Hepatocyte (in vitro differentiated cells): ENCODE measurements at regions not wholly inside any gene's neighbourhood (a gene's known extent, or its start where the extent isn't known, plus 50 kb on each side); places are given as distances from the start of the nearest gene placed in this dataset.

Experiments
- DNase-seq: peaks from one replicate; pipeline ENCODE4 v3.0.0-alpha.2; 2016; ENCODE audit warnings: low spot score
- H2AFZ ChIP-seq: fragments of 200-600 bp; sonication (generic); 2 replicates; pipeline ENCODE4 v1.6.0; 2016; ENCODE audit warnings: antibody characterized with exemption, mild to moderate bottlenecking
- H3K27ac ChIP-seq: fragments of 200-600 bp; sonication (generic); 2 replicates; pipeline ENCODE4 v1.5.1; 2016; ENCODE audit warnings: mild to moderate bottlenecking
- H3K27me3 ChIP-seq: fragments of 200-600 bp; sonication (generic); 2 replicates; pipeline ENCODE4 v1.6.1; 2016
- H3K36me3 ChIP-seq: fragments of 200-600 bp; sonication (generic); replicated peaks from 2 replicates; pipeline ENCODE4 v1.5.1; 2016; ENCODE audit warnings: low read depth; ENCODE audit not compliant: insufficient read depth
- H3K4me1 ChIP-seq: fragments of 200-600 bp; sonication (generic); 2 replicates; pipeline ENCODE4 v1.5.1; 2016; ENCODE audit warnings: mild to moderate bottlenecking, moderate library complexity; ENCODE audit not compliant: insufficient read depth
- H3K4me2 ChIP-seq: fragments of 200-600 bp; sonication (generic); 2 replicates; pipeline ENCODE4 v1.6.0; 2016
- H3K4me3 ChIP-seq: fragments of 200-600 bp; sonication (generic); 2 replicates; pipeline ENCODE4 v1.5.1; 2016; ENCODE audit warnings: mild to moderate bottlenecking
- H3K79me2 ChIP-seq: fragments of 200-600 bp; sonication (generic); 2 replicates; pipeline ENCODE4 v1.6.0; 2017; ENCODE audit warnings: mild to moderate bottlenecking
- H3K9me2 ChIP-seq: fragments of 200-600 bp; sonication (generic); replicated peaks from 2 replicates; pipeline ENCODE4 v1.6.0; 2017; ENCODE audit warnings: mild to moderate bottlenecking; ENCODE audit not compliant: insufficient read depth
- H3K9me3 ChIP-seq: fragments of 200-600 bp; sonication (generic); 2 replicates; pipeline ENCODE4 v1.5.1; 2016; ENCODE audit warnings: low read depth, mild to moderate bottlenecking
- H4K20me1 ChIP-seq: fragments of 200-600 bp; sonication (generic); 2 replicates; pipeline ENCODE4 v1.6.0; 2016; ENCODE audit warnings: mild to moderate bottlenecking; ENCODE audit not compliant: insufficient read depth, poor library complexity, severe bottlenecking
- CTCF ChIP-seq: fragments of 200-600 bp; sonication (generic); IDR thresholded peaks from 2 replicates; pipeline ENCODE4 v1.5.1; 2016; ENCODE audit warnings: antibody characterized with exemption, mild to moderate bottlenecking; ENCODE audit not compliant: poor library complexity
- EZH2 ChIP-seq: fragments of 200-600 bp; sonication (generic); IDR thresholded peaks from 2 replicates; pipeline ENCODE4 v1.6.1; 2016; ENCODE audit warnings: antibody characterized with exemption, mild to moderate bottlenecking, borderline replicate concordance
- EZH2phosphoT487 ChIP-seq: fragments of 200-600 bp; sonication (generic); IDR thresholded peaks from one replicate; pipeline ENCODE4 v1.6.1; 2018; ENCODE audit warnings: antibody characterized with exemption, mild to moderate bottlenecking, low read depth, moderate library complexity; ENCODE audit not compliant: unreplicated experiment, severe bottlenecking
- WGBS: methylation state at CpG from one replicate; pipeline ENCODE4 v1.1.6; 2016; ENCODE audit warnings: low lambda C conversion rate; ENCODE audit errors: missing lambda C conversion rate; 5-methylcytosine and 5-hydroxymethylcytosine counted together

DNA sequence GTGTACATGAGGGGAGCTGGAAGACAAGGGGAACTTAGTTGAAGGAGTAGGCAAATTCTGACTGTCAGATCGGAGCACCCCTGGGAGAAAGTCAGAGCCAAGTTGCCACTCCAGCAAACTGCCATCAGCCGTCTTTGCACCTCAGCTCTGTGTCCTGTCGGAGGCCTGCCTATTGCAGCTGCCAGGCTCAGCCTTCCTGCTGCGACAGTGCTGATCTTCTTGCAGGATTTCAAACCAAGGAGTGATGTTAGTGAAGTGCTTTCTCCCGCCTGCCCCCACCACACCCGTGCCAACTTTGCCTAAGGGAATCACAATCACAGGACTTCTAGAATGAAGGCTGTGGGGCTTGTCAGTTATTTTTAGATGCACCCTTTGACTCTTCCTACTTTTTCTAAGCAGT, 185.3 kb downstream of the KIT start:
- Histone ChIP-seq H4K20me1 (no peaks in the 10 kb centered on the region), H3K27ac (no peak overlapping the region), H3K4me1 (no peaks in the 10 kb centered on the region), H3K36me3 (no peaks in the 10 kb centered on the region), H3K27me3 (no peaks in the 10 kb centered on the region), H3K9me2 (no peaks in the 10 kb centered on the region), H3K4me2 (no peak overlapping the region), H2AFZ (no peak overlapping the region), H3K9me3 (no peaks in the 10 kb centered on the region), H3K4me3 (no peak overlapping the region), H3K79me2 (no peaks in the 10 kb centered on the region)
- TF ChIP-seq EZH2phosphoT487 (no peak), CTCF (no peak), EZH2 (no peak)
- 75% methylated on average over 6 of the region's 6 CpGs for WGBS
- DNase-seq = no peak

DNA sequence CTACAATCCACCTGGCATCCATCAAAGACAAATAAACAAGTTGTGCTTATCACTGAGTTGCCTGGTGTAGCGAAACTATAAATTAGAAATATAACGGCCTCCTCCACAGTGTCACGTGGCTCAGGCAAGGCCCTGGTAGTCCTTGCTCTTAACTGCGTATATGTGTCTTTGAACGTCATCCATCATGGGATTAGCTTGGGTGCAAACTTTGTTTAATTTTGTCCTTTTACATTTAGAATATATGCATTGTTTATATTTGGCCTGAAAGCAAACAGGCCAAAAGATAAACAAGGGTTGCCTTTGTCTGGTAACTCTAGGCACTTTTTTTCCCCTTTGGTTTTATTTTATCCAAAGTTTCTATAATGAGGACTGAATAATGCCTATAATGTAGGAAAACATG, 184.9 kb downstream of the KIT start:
- Histone ChIP-seq H4K20me1 (no peaks in the 10 kb centered on the region), H3K36me3 (no peaks in the 10 kb centered on the region), H2AFZ (no peak overlapping the region), H3K27ac (no peak overlapping the region), H3K4me2 (no peak overlapping the region), H3K79me2 (no peaks in the 10 kb centered on the region), H3K9me2 (no peaks in the 10 kb centered on the region), H3K9me3 (no peaks in the 10 kb centered on the region), H3K27me3 (no peaks in the 10 kb centered on the region), H3K4me1 (no peaks in the 10 kb centered on the region), H3K4me3 (no peak overlapping the region)
- DNase-seq = no peak
- TF ChIP-seq EZH2phosphoT487 (no peak), CTCF (no peak), EZH2 (no peak)
- 53% methylated on average over 5 of the region's 5 CpGs for WGBS

- TF ChIP-seq EZH2 = no peak
- TF ChIP-seq CTCF = no peak
- TF ChIP-seq EZH2phosphoT487 = no peak
- Histone ChIP-seq H2AFZ (no peak overlapping the region), H3K27ac (no peak overlapping the region), H3K4me1 (no peaks in the 10 kb centered on the region), H4K20me1 (no peaks in the 10 kb centered on the region), H3K4me3 (no peak overlapping the region), H3K27me3 (no peaks in the 10 kb centered on the region), H3K79me2 (no peaks in the 10 kb centered on the region), H3K4me2 (no peak overlapping the region), H3K36me3 (no peaks in the 10 kb centered on the region), H3K9me2 (no peaks in the 10 kb centered on the region), H3K9me3 (no peaks in the 10 kb centered on the region)
- 50% methylated on average over 1 of the region's 1 CpG for WGBS
- no peak for DNase-seq
Observed at GRCh38 chr4:54842226-54842625, 184.5 kb downstream of the KIT start.
